Mucosa of descending colon (tissue), 3 donors: ENCODE measurements at regions not wholly inside any gene's neighbourhood (a gene's known extent, or its start where the extent isn't known, plus 50 kb on each side); places are given as distances from the start of the nearest gene placed in this dataset.

Source experiments
- ATAC-seq: fragments of 200-7000 bp; cut with Tn5 transposase; one replicate; pipeline ENCODE4 v1.9.1; 2020; ENCODE audit warnings: mild to moderate bottlenecking, moderate library complexity
- DNase-seq, 3 donors: peaks; one replicate each; pipeline ENCODE4 v3.0.0-alpha.2; 2020
- H3K36me3 ChIP-seq: fragments of 200-600 bp; one replicate; pipeline ENCODE4 v1.8.0; 2021; ENCODE audit warnings: low read depth, mild to moderate bottlenecking
- H3K4me1 ChIP-seq: fragments of 200-600 bp; one replicate; pipeline ENCODE4 v1.8.0; 2021; ENCODE audit warnings: low read depth, mild to moderate bottlenecking
- H3K4me3 ChIP-seq: fragments of 200-600 bp; one replicate; pipeline ENCODE4 v1.8.0; 2021; ENCODE audit warnings: mild to moderate bottlenecking
- H3K9me3 ChIP-seq: fragments of 200-600 bp; one replicate; pipeline ENCODE4 v1.8.0; 2021; ENCODE audit warnings: mild to moderate bottlenecking
- intact Hi-C, 2 donors: fragments of 100-400 bp; cut with DNase I in 1 of 2; cut with micrococcal nuclease in 1 of 2; formaldehyde crosslinking; loops; one replicate each; pipeline versions ENCODE4 v1.11.0 to v1.11.1; 2022; cut with DNase I, micrococcal nuclease
- TF ChIP-seq, protein P1 (sequence below): fragments of 200-600 bp; IDR thresholded peaks from one replicate; pipeline ENCODE4 v1.8.0; 2022; ENCODE audit warnings: antibody characterized with exemption, mild to moderate bottlenecking
- donor health status: DM: no; HTN: no; CAD: no; lungs with moderate emphysema.
- donor health status: DM: no; HTN: no; CAD: no.
- donor health status: DM: no; HTN: yes; CAD: no.

DNA sequence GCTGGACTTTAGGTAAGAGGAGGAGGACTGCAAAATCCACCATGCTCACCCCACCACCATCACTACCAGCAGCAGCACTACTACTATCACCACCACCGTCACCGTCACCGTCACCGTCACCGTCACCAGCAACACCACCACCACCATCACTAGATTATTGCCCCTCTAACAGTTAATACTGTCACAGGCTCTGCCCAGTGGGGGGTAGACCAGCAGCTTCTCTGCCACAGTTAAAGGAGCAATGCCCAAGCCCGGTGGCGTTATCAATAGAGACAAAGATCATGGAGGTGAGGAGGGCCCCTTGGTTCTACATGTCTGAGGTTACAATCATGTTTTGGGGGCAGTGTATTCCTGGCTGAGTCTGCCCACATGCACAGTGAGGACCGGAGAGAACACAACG lies 184.4 kb upstream of the DYNLRB2 start:
- no peak for ATAC-seq
- H3K36me3 ChIP-seq = no peaks in the 10 kb centered on the region

GRCh38 chr16:80355335-80355734 lies 185.5 kb upstream of the DYNLRB2 start:
- no peak for ATAC-seq
- intact Hi-C loops = no loop called here

More for the DNA sequence above, 184.4 kb upstream of the DYNLRB2 start:
- Histone ChIP-seq H3K9me3 (no peaks in the 10 kb centered on the region), H3K4me1 (no peaks in the 10 kb centered on the region), H3K4me3 (no peak overlapping the region)
- DNase-seq = no peak
- TF ChIP-seq, protein P1, sequence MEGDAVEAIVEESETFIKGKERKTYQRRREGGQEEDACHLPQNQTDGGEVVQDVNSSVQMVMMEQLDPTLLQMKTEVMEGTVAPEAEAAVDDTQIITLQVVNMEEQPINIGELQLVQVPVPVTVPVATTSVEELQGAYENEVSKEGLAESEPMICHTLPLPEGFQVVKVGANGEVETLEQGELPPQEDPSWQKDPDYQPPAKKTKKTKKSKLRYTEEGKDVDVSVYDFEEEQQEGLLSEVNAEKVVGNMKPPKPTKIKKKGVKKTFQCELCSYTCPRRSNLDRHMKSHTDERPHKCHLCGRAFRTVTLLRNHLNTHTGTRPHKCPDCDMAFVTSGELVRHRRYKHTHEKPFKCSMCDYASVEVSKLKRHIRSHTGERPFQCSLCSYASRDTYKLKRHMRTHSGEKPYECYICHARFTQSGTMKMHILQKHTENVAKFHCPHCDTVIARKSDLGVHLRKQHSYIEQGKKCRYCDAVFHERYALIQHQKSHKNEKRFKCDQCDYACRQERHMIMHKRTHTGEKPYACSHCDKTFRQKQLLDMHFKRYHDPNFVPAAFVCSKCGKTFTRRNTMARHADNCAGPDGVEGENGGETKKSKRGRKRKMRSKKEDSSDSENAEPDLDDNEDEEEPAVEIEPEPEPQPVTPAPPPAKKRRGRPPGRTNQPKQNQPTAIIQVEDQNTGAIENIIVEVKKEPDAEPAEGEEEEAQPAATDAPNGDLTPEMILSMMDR = no peak
- intact Hi-C loops = no loop called here

GRCh38 chr16:80350061-80350460 lies 190.7 kb upstream of the DYNLRB2 start:
- intact Hi-C loops = no loop called here
- no peaks in the 10 kb centered on the region for H3K9me3 ChIP-seq
- TF ChIP-seq, protein P1 = no peak
- no peaks in the 10 kb centered on the region for H3K36me3 ChIP-seq
- DNase-seq (no peak), ATAC-seq (no peak)
- H3K4me1 ChIP-seq = no peaks in the 10 kb centered on the region
- no peak overlapping the region for H3K4me3 ChIP-seq

More at GRCh38 chr16:80355335-80355734, 185.5 kb upstream of the DYNLRB2 start:
- Histone ChIP-seq H3K36me3 (no peaks in the 10 kb centered on the region), H3K9me3 (no peaks in the 10 kb centered on the region), H3K4me1 (no peaks in the 10 kb centered on the region), H3K4me3 (no peak overlapping the region)
- TF ChIP-seq, protein P1 = no peak
- DNase-seq = no peak

DNA sequence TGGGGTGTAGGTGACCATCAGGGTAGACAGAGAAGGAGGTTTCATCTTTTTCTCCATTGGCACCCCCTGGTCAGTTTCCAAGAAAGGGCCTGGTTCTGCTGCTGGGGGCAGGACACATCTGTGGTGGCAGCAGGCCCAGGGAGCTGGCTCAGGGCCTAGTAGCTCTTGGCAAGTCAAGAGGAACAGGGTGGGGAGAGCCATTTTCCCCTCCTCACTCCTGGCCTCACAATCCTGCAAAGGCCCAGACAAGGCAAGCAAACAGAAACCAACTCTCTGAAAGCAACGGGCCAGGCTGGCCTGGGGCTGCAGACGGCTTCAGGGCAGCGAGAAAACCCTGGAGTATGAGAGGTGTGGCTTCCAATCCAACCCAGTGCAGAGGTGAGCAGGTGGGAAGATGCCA lies 192.9 kb upstream of the DYNLRB2 start:
- no peaks in the 10 kb centered on the region for H3K9me3 ChIP-seq
- ATAC-seq (no peak), DNase-seq (no peak)
- intact Hi-C loops = no loop called here
- H3K4me1 ChIP-seq = no peaks in the 10 kb centered on the region
- no peak overlapping the region for H3K4me3 ChIP-seq
- TF ChIP-seq, protein P1 = no peak
- H3K36me3 ChIP-seq = no peaks in the 10 kb centered on the region

DNA sequence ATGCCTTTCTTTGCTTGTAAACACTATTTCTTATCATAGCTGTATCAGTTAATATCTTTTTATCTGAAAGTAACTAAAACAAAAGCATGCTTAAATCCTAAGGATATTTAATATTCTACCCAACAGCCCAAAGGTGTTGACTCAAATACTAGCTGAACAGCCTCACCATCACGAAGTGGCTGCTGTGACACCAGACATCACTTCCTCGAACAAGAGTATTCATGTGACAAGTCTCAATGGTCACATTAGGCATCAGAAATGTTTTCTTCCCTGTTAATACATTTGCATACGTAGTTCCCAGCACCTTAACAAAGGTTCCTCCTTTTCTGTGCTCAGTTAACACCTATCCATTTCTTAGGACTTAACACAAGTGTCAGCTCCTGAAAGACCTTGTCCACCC lies 193.8 kb upstream of the DYNLRB2 start:
- no peaks in the 10 kb centered on the region for H3K9me3 ChIP-seq
- DNase-seq (no peak), ATAC-seq (no peak)
- H3K4me3 ChIP-seq = no peak overlapping the region
- no peaks in the 10 kb centered on the region for H3K36me3 ChIP-seq
- TF ChIP-seq, protein P1 = no peak
- intact Hi-C loops = no loop called here
- H3K4me1 ChIP-seq = no peaks in the 10 kb centered on the region

- Histone ChIP-seq H3K4me3 (no peak overlapping the region), H3K4me1 (no peaks in the 10 kb centered on the region), H3K36me3 (no peaks in the 10 kb centered on the region), H3K9me3 (no peaks in the 10 kb centered on the region)
- TF ChIP-seq, protein P1 = no peak
- intact Hi-C loops = no loop called here
- no peak for ATAC-seq
- no peak for DNase-seq
Measured at GRCh38 chr16:80346111-80346632, 194.6 kb upstream of the DYNLRB2 start.
